ENCODE measurements at regions not wholly inside any gene's neighbourhood (a gene's known extent, or its start where the extent isn't known, plus 50 kb on each side); places are given as distances from the start of the nearest gene placed in this dataset.

GRCh38 chrX:2592279-2592678 lies 91.5 kb upstream of the DHRSX start:
- Histone ChIP-seq H3K36me3 (ENCODE audit: control insufficient read depth in 1 of 2, insufficient read depth in 2 of 2, low read length in 1 of 2) (no peaks in the 10 kb centered on the region), H3K4me1 (ENCODE audit: control insufficient read depth in 1 of 2, insufficient read depth in 2 of 2, low read length in 2 of 2) (no peaks in the 10 kb centered on the region), H3K4me3 (ENCODE audit: low read length in 2 of 2) (no peak overlapping the region), H3K9me3 (ENCODE audit: control insufficient read depth, low read length) (no peaks in the 10 kb centered on the region), H3K27me3 (ENCODE audit: control insufficient read depth in 1 of 2, insufficient read depth in 2 of 2, low read length in 1 of 2) (no peaks in the 10 kb centered on the region), H3K27ac (ENCODE audit: low read depth in 1 of 2, low read length in 2 of 2) (no peak overlapping the region)
- intact Hi-C loops (cut with DNase I) = loop anchor here (5.0 kb wide), 3 partner anchors 940 to 1135 kb away; no protein-coding TSS in a partner anchor
- WGBS, 2 donors = 86 to 91% methylated on average over 3 of the region's 3 CpGs
- DNase-seq (no peak), ATAC-seq (ENCODE audit: low FRiP score) (no peak)

GRCh38 chrX:2589186-2590020 lies 88.6 kb upstream of the DHRSX start:
- Histone ChIP-seq H3K36me3 (ENCODE audit: control insufficient read depth in 1 of 2, insufficient read depth in 2 of 2, low read length in 1 of 2) (no peaks in the 10 kb centered on the region), H3K4me3 (ENCODE audit: low read length in 2 of 2) (no peak overlapping the region), H3K27ac (ENCODE audit: low read depth in 1 of 2, low read length in 2 of 2) (no peak overlapping the region), H3K4me1 (ENCODE audit: control insufficient read depth in 1 of 2, insufficient read depth in 2 of 2, low read length in 2 of 2) (no peaks in the 10 kb centered on the region), H3K9me3 (ENCODE audit: control insufficient read depth, low read length) (no peaks in the 10 kb centered on the region), H3K27me3 (ENCODE audit: control insufficient read depth in 1 of 2, insufficient read depth in 2 of 2, low read length in 1 of 2) (no peaks in the 10 kb centered on the region)
- peak in 1 of 2 donors; percentile 21 for DNase-seq
- WGBS, 2 donors = 56 to 64% methylated on average over 9 of the region's 9 CpGs
- intact Hi-C loops (cut with DNase I) = loop anchor here (5.0 kb wide), 3 partner anchors 937 to 1132 kb away; no protein-coding TSS in a partner anchor
- no peak for ATAC-seq (ENCODE audit: low FRiP score)

GRCh38 chrX:2588049-2588448 lies 87.3 kb upstream of the DHRSX start:
- no peaks in the 10 kb centered on the region for H3K36me3 ChIP-seq (ENCODE audit: control insufficient read depth in 1 of 2, insufficient read depth in 2 of 2, low read length in 1 of 2)
- intact Hi-C loops (cut with DNase I) = no loop called here
- H3K27me3 ChIP-seq (ENCODE audit: control insufficient read depth in 1 of 2, insufficient read depth in 2 of 2, low read length in 1 of 2) = no peaks in the 10 kb centered on the region
- H3K9me3 ChIP-seq (ENCODE audit: control insufficient read depth, low read length) = no peaks in the 10 kb centered on the region
- no peak for ATAC-seq (ENCODE audit: low FRiP score)
- WGBS, 2 donors = 92 to 93% methylated on average over 4 of the region's 4 CpGs
- no peaks in the 10 kb centered on the region for H3K4me1 ChIP-seq (ENCODE audit: control insufficient read depth in 1 of 2, insufficient read depth in 2 of 2, low read length in 2 of 2)
- no peak for DNase-seq
- H3K4me3 ChIP-seq (ENCODE audit: low read length in 2 of 2) = no peak overlapping the region
- H3K27ac ChIP-seq (ENCODE audit: low read depth in 1 of 2, low read length in 2 of 2) = no peak overlapping the region

- no peaks in the 10 kb centered on the region for H3K4me1 ChIP-seq (ENCODE audit: control insufficient read depth in 1 of 2, insufficient read depth in 2 of 2, low read length in 2 of 2)
- no peaks in the 10 kb centered on the region for H3K36me3 ChIP-seq (ENCODE audit: control insufficient read depth in 1 of 2, insufficient read depth in 2 of 2, low read length in 1 of 2)
- ATAC-seq (ENCODE audit: low FRiP score) (no peak), DNase-seq (no peak)
- 87 to 88% methylated on average over 4 of the region's 4 CpGs for WGBS, 2 donors
- H3K4me3 ChIP-seq (ENCODE audit: low read length in 2 of 2) = no peak overlapping the region
- no peak overlapping the region for H3K27ac ChIP-seq (ENCODE audit: low read depth in 1 of 2, low read length in 2 of 2)
- H3K27me3 ChIP-seq (ENCODE audit: control insufficient read depth in 1 of 2, insufficient read depth in 2 of 2, low read length in 1 of 2) = no peaks in the 10 kb centered on the region
- intact Hi-C loops (cut with DNase I) = no loop called here
- H3K9me3 ChIP-seq (ENCODE audit: control insufficient read depth, low read length) = no peaks in the 10 kb centered on the region
Measured at GRCh38 chrX:2587146-2587545, 86.4 kb upstream of the DHRSX start.

GRCh38 chrX:2585158-2585470 lies 84.3 kb upstream of the DHRSX start:
- intact Hi-C loops (cut with DNase I) = no loop called here
- H3K27ac ChIP-seq (ENCODE audit: low read depth in 1 of 2, low read length in 2 of 2) = no peak overlapping the region
- H3K9me3 ChIP-seq (ENCODE audit: control insufficient read depth, low read length) = no peaks in the 10 kb centered on the region
- no peak overlapping the region for H3K4me3 ChIP-seq (ENCODE audit: low read length in 2 of 2)
- DNase-seq (peak in 1 of 2 donors; percentile 39), ATAC-seq (ENCODE audit: low FRiP score) (no peak)
- no peaks in the 10 kb centered on the region for H3K4me1 ChIP-seq (ENCODE audit: control insufficient read depth in 1 of 2, insufficient read depth in 2 of 2, low read length in 2 of 2)
- no peaks in the 10 kb centered on the region for H3K27me3 ChIP-seq (ENCODE audit: control insufficient read depth in 1 of 2, insufficient read depth in 2 of 2, low read length in 1 of 2)
- WGBS, 2 donors = 44 to 47% methylated on average over 8 of the region's 8 CpGs
- H3K36me3 ChIP-seq (ENCODE audit: control insufficient read depth in 1 of 2, insufficient read depth in 2 of 2, low read length in 1 of 2) = no peaks in the 10 kb centered on the region

GRCh38 chrX:2584251-2585157 lies 83.7 kb upstream of the DHRSX start:
- no peaks in the 10 kb centered on the region for H3K27me3 ChIP-seq (ENCODE audit: control insufficient read depth in 1 of 2, insufficient read depth in 2 of 2, low read length in 1 of 2)
- H3K27ac ChIP-seq (ENCODE audit: low read depth in 1 of 2, low read length in 2 of 2) = no peak overlapping the region
- no peak for ATAC-seq (ENCODE audit: low FRiP score)
- no peaks in the 10 kb centered on the region for H3K9me3 ChIP-seq (ENCODE audit: control insufficient read depth, low read length)
- intact Hi-C loops (cut with DNase I) = no loop called here
- WGBS, 2 donors = 2% methylated on average over 17 to 73 of the region's 73 CpGs
- H3K36me3 ChIP-seq (ENCODE audit: control insufficient read depth in 1 of 2, insufficient read depth in 2 of 2, low read length in 1 of 2) = no peaks in the 10 kb centered on the region
- no peaks in the 10 kb centered on the region for H3K4me1 ChIP-seq (ENCODE audit: control insufficient read depth in 1 of 2, insufficient read depth in 2 of 2, low read length in 2 of 2)
- DNase-seq = peak in 1 of 2 donors; percentile 59
- no peak overlapping the region for H3K4me3 ChIP-seq (ENCODE audit: low read length in 2 of 2)

- Histone ChIP-seq H3K4me1 (ENCODE audit: control insufficient read depth in 1 of 2, insufficient read depth in 2 of 2, low read length in 2 of 2) (no peaks in the 10 kb centered on the region), H3K4me3 (ENCODE audit: low read length in 2 of 2) (no peak overlapping the region), H3K27me3 (ENCODE audit: control insufficient read depth in 1 of 2, insufficient read depth in 2 of 2, low read length in 1 of 2) (no peaks in the 10 kb centered on the region)
Measured at GRCh38 chrX:2583194-2584162, 82.7 kb upstream of the DHRSX start.

GRCh38 chrX:2582667-2583066 lies 81.9 kb upstream of the DHRSX start:
- DNase-seq = no peak
- no peak overlapping the region for H3K4me3 ChIP-seq (ENCODE audit: low read length in 2 of 2)
- no peaks in the 10 kb centered on the region for H3K4me1 ChIP-seq (ENCODE audit: control insufficient read depth in 1 of 2, insufficient read depth in 2 of 2, low read length in 2 of 2)
- H3K36me3 ChIP-seq (ENCODE audit: control insufficient read depth in 1 of 2, insufficient read depth in 2 of 2, low read length in 1 of 2) = no peaks in the 10 kb centered on the region
- intact Hi-C loops (cut with DNase I) = no loop called here
- H3K27ac ChIP-seq (ENCODE audit: low read depth in 1 of 2, low read length in 2 of 2) = no peak overlapping the region
- H3K9me3 ChIP-seq (ENCODE audit: control insufficient read depth, low read length) = no peaks in the 10 kb centered on the region
- no peaks in the 10 kb centered on the region for H3K27me3 ChIP-seq (ENCODE audit: control insufficient read depth in 1 of 2, insufficient read depth in 2 of 2, low read length in 1 of 2)
- WGBS, 2 donors = 11 to 18% methylated on average over 8 of the region's 8 CpGs
- no peak for ATAC-seq (ENCODE audit: low FRiP score)

More at GRCh38 chrX:2583194-2584162, 82.7 kb upstream of the DHRSX start:
- Histone ChIP-seq H3K27ac (ENCODE audit: low read depth in 1 of 2, low read length in 2 of 2) (no peak overlapping the region), H3K9me3 (ENCODE audit: control insufficient read depth, low read length) (no peaks in the 10 kb centered on the region), H3K36me3 (ENCODE audit: control insufficient read depth in 1 of 2, insufficient read depth in 2 of 2, low read length in 1 of 2) (no peaks in the 10 kb centered on the region)
- intact Hi-C loops (cut with DNase I) = no loop called here
- DNase-seq (peak in 1 of 2 donors; percentile 62), ATAC-seq (ENCODE audit: low FRiP score) (peak; percentile 50)
- WGBS, 2 donors = 1 to 2% methylated on average over 68 to 74 of the region's 74 CpGs
